AG04450 (cell line): ENCODE measurements at regions not wholly inside any gene's neighbourhood (a gene's known extent, or its start where the extent isn't known, plus 50 kb on each side); places are given as distances from the start of the nearest gene placed in this dataset.

Experiments used
- CTCF ChIA-PET: fragments of 300-600, 350-600 bp; formaldehyde crosslinking; extraction: SDS; loops from one replicate; lab custom pipeline; 2022; ENCODE audit warnings: antibody characterized with exemption, inconsistent platforms; lab: Charles Lee
- POLR2A ChIA-PET: fragments of 350-600 bp; formaldehyde crosslinking; extraction: SDS; loops from one replicate; lab custom pipeline; 2021; ENCODE audit warnings: antibody characterized with exemption, inconsistent platforms; lab: Yijun Ruan, JAX
- DNase-seq: peaks from one replicate; pipeline ENCODE4 v3.0.0-alpha.2; 2011; ENCODE audit warnings: low read depth, low spot score
- H3K27ac ChIP-seq: one replicate; pipeline ENCODE4 v1.5.1; 2012; ENCODE audit warnings: low read depth, low read length, control low read depth
- H3K27me3 ChIP-seq: one replicate; pipeline ENCODE4 v1.6.0; 2012; ENCODE audit warnings: low read length; ENCODE audit not compliant: control insufficient read depth, insufficient read depth
- H3K4me3 ChIP-seq: 2 replicates; pipeline ENCODE4 v1.5.1; 2011; ENCODE audit warnings: mild to moderate bottlenecking, low read depth, low read length, control low read depth
- H3K9me3 ChIP-seq: 2 replicates; pipeline ENCODE4 v1.5.1; 2012; ENCODE audit warnings: low read length; ENCODE audit not compliant: control insufficient read depth, insufficient read depth
- TF ChIP-seq, protein P1 (sequence below): IDR thresholded peaks from 2 replicates; pipeline ENCODE4 v1.5.1; 2011; ENCODE audit warnings: low read depth, low read length, control low read depth, inconsistent platforms

DNA sequence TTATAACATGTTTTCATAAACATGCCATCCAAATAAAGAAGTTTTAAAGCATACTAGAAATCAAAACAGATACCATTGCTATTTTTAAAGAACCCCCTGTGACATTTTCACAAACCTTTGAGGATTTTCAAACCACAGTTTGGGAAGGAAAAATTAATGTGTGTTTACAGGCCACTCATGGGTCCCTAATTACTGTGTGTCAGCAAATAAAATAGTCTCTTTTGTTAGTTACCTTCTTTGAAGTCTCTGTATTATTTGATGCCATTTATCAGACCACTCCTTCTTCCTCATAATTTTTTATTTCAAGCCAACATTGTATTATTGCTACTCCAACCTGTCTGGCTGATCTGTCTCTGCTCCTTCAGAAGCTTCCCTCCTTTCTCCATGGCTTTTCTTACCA lies 72.6 kb upstream of the TET2 start:
- no peak overlapping the region for H3K27ac ChIP-seq
- CTCF ChIA-PET: no interaction called here
- TF ChIP-seq, protein P1, sequence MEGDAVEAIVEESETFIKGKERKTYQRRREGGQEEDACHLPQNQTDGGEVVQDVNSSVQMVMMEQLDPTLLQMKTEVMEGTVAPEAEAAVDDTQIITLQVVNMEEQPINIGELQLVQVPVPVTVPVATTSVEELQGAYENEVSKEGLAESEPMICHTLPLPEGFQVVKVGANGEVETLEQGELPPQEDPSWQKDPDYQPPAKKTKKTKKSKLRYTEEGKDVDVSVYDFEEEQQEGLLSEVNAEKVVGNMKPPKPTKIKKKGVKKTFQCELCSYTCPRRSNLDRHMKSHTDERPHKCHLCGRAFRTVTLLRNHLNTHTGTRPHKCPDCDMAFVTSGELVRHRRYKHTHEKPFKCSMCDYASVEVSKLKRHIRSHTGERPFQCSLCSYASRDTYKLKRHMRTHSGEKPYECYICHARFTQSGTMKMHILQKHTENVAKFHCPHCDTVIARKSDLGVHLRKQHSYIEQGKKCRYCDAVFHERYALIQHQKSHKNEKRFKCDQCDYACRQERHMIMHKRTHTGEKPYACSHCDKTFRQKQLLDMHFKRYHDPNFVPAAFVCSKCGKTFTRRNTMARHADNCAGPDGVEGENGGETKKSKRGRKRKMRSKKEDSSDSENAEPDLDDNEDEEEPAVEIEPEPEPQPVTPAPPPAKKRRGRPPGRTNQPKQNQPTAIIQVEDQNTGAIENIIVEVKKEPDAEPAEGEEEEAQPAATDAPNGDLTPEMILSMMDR: no peak
- DNase-seq: no peak
- no peaks in the 10 kb centered on the region for H3K9me3 ChIP-seq
- POLR2A ChIA-PET: interaction anchor here (0.7 kb wide), 1 partner anchor 482 kb away, joined by 4 read pairs; no protein-coding TSS in a partner anchor
- no peaks in the 10 kb centered on the region for H3K27me3 ChIP-seq
- no peak overlapping the region for H3K4me3 ChIP-seq

DNA sequence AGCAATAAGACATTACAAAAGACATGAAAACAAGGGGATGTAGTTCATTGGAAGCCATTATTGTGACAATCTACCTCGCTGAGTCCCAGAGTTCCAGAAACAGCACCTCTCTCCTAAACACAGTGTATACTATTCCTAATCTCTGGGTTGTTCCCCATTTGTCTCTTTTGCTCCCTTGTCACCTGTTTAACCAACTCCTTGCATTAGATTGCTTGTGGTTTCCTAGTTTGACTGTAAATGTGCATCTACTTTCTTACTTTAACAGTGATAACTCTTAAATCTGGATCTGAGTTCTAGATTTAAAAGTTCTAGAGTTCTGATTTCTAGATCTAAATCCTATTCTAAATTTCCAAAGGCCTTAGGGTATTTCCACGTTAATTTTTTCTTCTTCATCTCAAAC lies 71.6 kb upstream of the TET2 start:
- Histone ChIP-seq H3K9me3 (no peaks in the 10 kb centered on the region), H3K27ac (no peak overlapping the region), H3K27me3 (no peaks in the 10 kb centered on the region), H3K4me3 (no peak overlapping the region)
- DNase-seq: no peak
- ChIA-PET CTCF (no interaction called here), POLR2A (no interaction called here)
- TF ChIP-seq, protein P1: no peak

DNA sequence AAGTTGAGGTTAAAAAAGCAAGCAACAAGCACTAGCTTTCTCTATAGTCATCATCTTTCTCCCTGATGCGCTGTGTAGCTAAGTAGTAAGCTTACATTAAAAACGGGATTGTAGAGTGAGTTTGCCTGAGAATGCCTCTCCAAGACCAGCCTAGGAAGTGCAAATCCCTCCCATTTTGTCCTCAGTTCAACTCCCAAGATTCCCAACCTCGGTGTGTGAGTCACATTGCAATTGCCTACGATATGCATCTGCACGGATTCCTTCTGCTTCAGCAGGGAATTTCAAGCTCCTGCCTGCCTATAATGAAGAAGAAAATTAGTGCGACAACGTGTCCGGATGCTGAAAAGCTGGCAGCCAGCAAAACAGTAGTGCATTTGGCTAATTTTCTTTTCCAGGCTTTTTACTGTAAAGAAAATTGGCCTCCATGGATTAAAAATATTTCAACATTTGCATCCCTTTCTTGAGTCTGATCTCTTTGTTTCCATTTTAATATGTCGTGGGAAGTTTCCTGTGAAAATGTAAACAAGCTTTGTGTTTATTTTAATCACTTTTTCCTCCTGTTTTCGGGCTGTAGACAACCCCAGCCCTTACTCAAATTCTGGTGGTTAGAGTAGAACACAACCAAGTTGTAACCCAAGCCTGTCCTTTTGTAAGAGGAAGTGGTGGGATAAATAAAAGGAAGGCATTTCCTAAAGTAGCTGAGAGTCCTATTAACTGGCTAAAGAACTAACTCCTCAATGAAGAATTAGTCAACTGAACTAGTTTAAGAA lies 58.4 kb upstream of the TET2 start:
- TF ChIP-seq, protein P1: no peak
- POLR2A ChIA-PET: interaction anchor here (0.6 to 1.4 kb wide), 3 partner anchors 26 to 385 kb away, joined by 3 to 5 read pairs (median 3); partner anchors contain the start of gene PPA2
- CTCF ChIA-PET: interaction anchor here (2.3 to 2.5 kb wide), 2 partner anchors 383 to 385 kb away, joined by 11 to 13 read pairs; partner anchors contain the start of gene PPA2

DNA sequence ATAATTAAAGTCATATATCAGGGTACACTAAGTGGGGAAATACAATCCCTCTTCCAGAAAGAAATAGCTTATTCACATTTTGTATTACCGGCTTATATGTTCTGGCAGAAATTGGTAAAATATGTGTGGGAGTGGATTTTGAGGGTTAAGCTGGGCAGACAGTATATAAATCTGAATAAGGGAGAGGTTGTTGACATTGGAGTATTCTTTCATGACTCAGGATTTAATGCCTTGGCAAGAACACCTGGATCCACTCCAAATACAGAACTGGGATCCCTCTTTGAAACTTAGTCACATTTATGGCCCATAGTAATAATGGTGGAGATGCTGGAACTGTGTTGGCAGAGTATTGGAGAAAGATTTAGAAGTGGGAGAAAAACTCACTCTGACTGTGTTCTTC lies 54.3 kb upstream of the TET2 start:
- no peak overlapping the region for H3K27ac ChIP-seq
- H3K9me3 ChIP-seq: no peaks in the 10 kb centered on the region
- CTCF ChIA-PET: interaction anchor here (0.8 to 1.4 kb wide), 2 partner anchors 381 to 383 kb away, joined by 3 to 4 read pairs; no protein-coding TSS in a partner anchor
- no peaks in the 10 kb centered on the region for H3K27me3 ChIP-seq
- TF ChIP-seq, protein P1: no peak
- POLR2A ChIA-PET: no interaction called here
- H3K4me3 ChIP-seq: no peak overlapping the region
- peak; percentile 44 for DNase-seq

More for the DNA sequence above, 58.4 kb upstream of the TET2 start:
- H3K4me3 ChIP-seq: peak overlapping the region; percentile 49
- H3K9me3 ChIP-seq: no peaks in the 10 kb centered on the region
- peak overlapping the region; percentile 92 for H3K27ac ChIP-seq
- H3K27me3 ChIP-seq: no peaks in the 10 kb centered on the region
- peak; percentile 94 for DNase-seq

DNA sequence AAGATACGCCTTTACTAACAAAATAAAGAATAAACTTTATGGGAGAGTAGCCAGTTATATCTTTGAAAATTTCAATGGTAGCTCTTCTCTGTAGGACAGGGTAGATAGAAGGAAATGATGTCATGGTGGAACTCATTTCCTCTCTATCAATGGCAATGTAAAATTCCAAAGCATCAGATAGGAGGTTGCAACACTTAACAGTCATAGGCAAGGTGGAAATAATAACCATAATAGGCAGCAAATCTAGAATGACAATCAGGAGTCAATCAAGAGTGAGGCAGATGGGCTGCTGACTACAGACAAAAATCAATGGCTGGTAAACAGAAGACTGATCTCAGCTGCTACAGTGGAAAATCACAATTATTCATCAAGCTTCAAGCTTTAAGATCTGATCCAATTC lies 53.9 kb upstream of the TET2 start:
- TF ChIP-seq, protein P1: no peak
- Histone ChIP-seq H3K9me3 (peaks cover 3% of the 10 kb centered on the region; the same call in 1 of the 2 replicates), H3K27ac (no peak overlapping the region), H3K4me3 (no peak overlapping the region), H3K27me3 (no peaks in the 10 kb centered on the region)
- POLR2A ChIA-PET: no interaction called here
- CTCF ChIA-PET: interaction anchor here (0.8 to 1.4 kb wide), 2 partner anchors 380 to 382 kb away, joined by 3 to 4 read pairs; no protein-coding TSS in a partner anchor
- DNase-seq: no peak
